ENCODE measurements at regions not wholly inside any gene's neighbourhood (a gene's known extent, or its start where the extent isn't known, plus 50 kb on each side); places are given as distances from the start of the nearest gene placed in this dataset.

- peak overlapping the region in 2 of 3 experiments; percentile 57 to 76; a peak in 1 of 7 replicates for H3K27ac Mint-ChIP-seq
- no peak overlapping the region for H3K23ac ChIP-seq (ENCODE audit: insufficient read length, low read depth, low read length)
- H3K9me3 ChIP-seq (ENCODE audit: control insufficient read depth, low read depth, low read length) = no peaks in the 10 kb centered on the region
- H3K18ac ChIP-seq (ENCODE audit: insufficient read length, low read depth, low read length) = no peak overlapping the region
- H4K91ac ChIP-seq (ENCODE audit: insufficient read length, low read depth, low read length) = no peak overlapping the region
- no peak overlapping the region for H2AK5ac ChIP-seq (ENCODE audit: insufficient read length, low read length)
- no peak overlapping the region for H2BK5ac ChIP-seq (ENCODE audit: insufficient read length, low read length)
- H3K14ac ChIP-seq (ENCODE audit: insufficient read depth, low read length) = no peak overlapping the region
- peaks cover 18 to 26% of the 10 kb centered on the region in 2 experiments for H3K4me1 Mint-ChIP-seq
- no peak overlapping the region for H3K9ac ChIP-seq (ENCODE audit: extremely low read depth, insufficient read length, low read length)
- H2BK120ac ChIP-seq (ENCODE audit: low read depth, low read length, poor library complexity, severe bottlenecking) = no peak overlapping the region
- no peaks in the 10 kb centered on the region; a peak in 1 of 5 replicates for H3K9me3 Mint-ChIP-seq
- H4K20me1 ChIP-seq (ENCODE audit: control insufficient read depth, insufficient read depth, insufficient read length) = no peaks in the 10 kb centered on the region
- H2BK12ac ChIP-seq (ENCODE audit: insufficient read length, low read depth, low read length) = no peak overlapping the region
- no peak overlapping the region for H2BK15ac ChIP-seq (ENCODE audit: low read depth, low read length)
- no CpG with 5 or more reads among the region's 5 CpGs for WGBS (ENCODE audit: extremely low coverage, insufficient read length, low lambda C conversion rate)
- H3K4me1 ChIP-seq (ENCODE audit: insufficient read depth, low read length) = no peaks in the 10 kb centered on the region
- no peak overlapping the region for H2BK20ac ChIP-seq (ENCODE audit: low read depth, low read length, poor library complexity, severe bottlenecking)
- H3K4me3 Mint-ChIP-seq = peak overlapping the region; percentile 76 to 86
- no peak for DNase-seq
- H2AFZ ChIP-seq (ENCODE audit: low read length) = no peak overlapping the region
- no peak overlapping the region for H3K27ac ChIP-seq (ENCODE audit: insufficient read length, low read depth, low read length)
- H3K36me3 Mint-ChIP-seq (ENCODE audit: insufficient read depth in 1 of 3, low read depth in 3 of 3) = no peaks in the 10 kb centered on the region; a peak in 1 of 7 replicates
- H3K27me3 ChIP-seq (ENCODE audit: insufficient read depth, low read length) = no peaks in the 10 kb centered on the region; the same call in 1 of the 2 replicates
- no peak overlapping the region for H4K5ac ChIP-seq (ENCODE audit: insufficient read length, low read depth, low read length)
- peak overlapping the region; percentile 89 for H3K4me2 ChIP-seq (ENCODE audit: insufficient read depth, insufficient read length, low read length)
- no peak overlapping the region for H3K4ac ChIP-seq (ENCODE audit: low read depth, low read length)
- peaks cover 8% of the 10 kb centered on the region for H3K23me2 ChIP-seq (ENCODE audit: insufficient read length, low read depth, low read length, poor library complexity, severe bottlenecking)
- H3T11ph ChIP-seq (ENCODE audit: low read length) = no peak overlapping the region
- H3K79me2 ChIP-seq (ENCODE audit: insufficient read depth, low read length) = no peaks in the 10 kb centered on the region
- TF ChIP-seq, protein P1, sequence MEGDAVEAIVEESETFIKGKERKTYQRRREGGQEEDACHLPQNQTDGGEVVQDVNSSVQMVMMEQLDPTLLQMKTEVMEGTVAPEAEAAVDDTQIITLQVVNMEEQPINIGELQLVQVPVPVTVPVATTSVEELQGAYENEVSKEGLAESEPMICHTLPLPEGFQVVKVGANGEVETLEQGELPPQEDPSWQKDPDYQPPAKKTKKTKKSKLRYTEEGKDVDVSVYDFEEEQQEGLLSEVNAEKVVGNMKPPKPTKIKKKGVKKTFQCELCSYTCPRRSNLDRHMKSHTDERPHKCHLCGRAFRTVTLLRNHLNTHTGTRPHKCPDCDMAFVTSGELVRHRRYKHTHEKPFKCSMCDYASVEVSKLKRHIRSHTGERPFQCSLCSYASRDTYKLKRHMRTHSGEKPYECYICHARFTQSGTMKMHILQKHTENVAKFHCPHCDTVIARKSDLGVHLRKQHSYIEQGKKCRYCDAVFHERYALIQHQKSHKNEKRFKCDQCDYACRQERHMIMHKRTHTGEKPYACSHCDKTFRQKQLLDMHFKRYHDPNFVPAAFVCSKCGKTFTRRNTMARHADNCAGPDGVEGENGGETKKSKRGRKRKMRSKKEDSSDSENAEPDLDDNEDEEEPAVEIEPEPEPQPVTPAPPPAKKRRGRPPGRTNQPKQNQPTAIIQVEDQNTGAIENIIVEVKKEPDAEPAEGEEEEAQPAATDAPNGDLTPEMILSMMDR (conservative IDR thresholded peaks at IDR 0.05) = no peak
- H3K56ac ChIP-seq (ENCODE audit: insufficient read length, low read depth, low read length) = no peak overlapping the region
- no peak overlapping the region for H4K8ac ChIP-seq (replicated peaks; ENCODE audit: insufficient read length, low read depth, low read length)
- no peaks in the 10 kb centered on the region for H3K79me1 ChIP-seq (ENCODE audit: insufficient read depth, low read depth, low read length, poor library complexity, severe bottlenecking)
- peaks cover 52% of the 10 kb centered on the region for H3K27me3 Mint-ChIP-seq (ENCODE audit: low read depth)
Measured at GRCh38 chr14:26204366-26204727, 393.5 kb downstream of the NOVA1 start.

All from H9 (cell line).